K562 (cell line): ENCODE measurements at regions not wholly inside any gene's neighbourhood (a gene's known extent, or its start where the extent isn't known, plus 50 kb on each side); places are given as distances from the start of the nearest gene placed in this dataset.

ENCODE experiments used
- ATAC-seq: fragments of 200-7000 bp; cut with Tn5 transposase; 3 replicates; pipeline ENCODE4 v1.9.1; 2020; ENCODE audit warnings: moderate library complexity
- BruUV-seq: library from RNA; stranded (reverse); fragments of 400-500 nt; replicated peaks from 2 replicates; lab custom pipeline; 2021; lab: Mats Ljungman, UMichigan
- CTCF ChIA-PET: fragments of 300-600 bp; formaldehyde crosslinking; extraction: SDS; loops from one replicate; lab custom pipeline; 2021; ENCODE audit warnings: low intra/inter-chr PET ratio; lab: Yijun Ruan, JAX
- POLR2A ChIA-PET: fragments of 300-600, 350-650 bp; sonication (Branson Sonifier 250); formaldehyde crosslinking; extraction: SDS; loops from one replicate; lab custom pipeline; 2021; ENCODE audit warnings: antibody characterized with exemption, inconsistent platforms; lab: Yijun Ruan, JAX
- DNase-seq, 4 experiments: peaks; one replicate each; pipeline versions ENCODE4 v3.0.0 to v3.0.0-alpha.2; 2011 to 2018; ENCODE audit warnings: low spot score in 3 of 4, mixed read lengths in 3 of 4; ENCODE audit errors: extremely low read depth in 1 of 4
- FAIRE-seq: peaks from 2 replicates; lab custom pipeline; 2011; peaks lifted over from hg19 to GRCh38; lab: Jason Lieb, UNC
- H2AFZ ChIP-seq: 2 replicates; pipeline ENCODE4 v1.6.0; 2011; ENCODE audit warnings: low read depth, low read length, control low read depth, inconsistent platforms
- H3K27ac ChIP-seq: fragments of 200-600 bp; 3 replicates; pipeline ENCODE4 v1.8.0; 2011; ENCODE audit warnings: low read depth, mild to moderate bottlenecking, control low read depth, inconsistent platforms, low read length, moderate library complexity, mixed read lengths; ENCODE audit errors: extremely low read depth
- H3K27me3 ChIP-seq, 2 experiments: fragments of 300-600 bp in 1 of 2; 2 replicates in 1 of 2; 3 replicates in 1 of 2; pipeline versions ENCODE4 v1.6.0 to v1.8.0; 2011; ENCODE audit warnings: inconsistent platforms in 2 of 2, low read length in 2 of 2, mild to moderate bottlenecking in 1 of 2, mixed read lengths in 1 of 2, moderate library complexity in 1 of 2; ENCODE audit not compliant: control insufficient read depth in 2 of 2, insufficient read depth in 2 of 2
- H3K36me3 ChIP-seq: fragments of 300-600 bp; 3 replicates; pipeline ENCODE4 v1.8.0; 2011; ENCODE audit warnings: mild to moderate bottlenecking, low read length, inconsistent platforms; ENCODE audit not compliant: control insufficient read depth, insufficient read depth
- H3K4me1 ChIP-seq, 2 experiments: fragments of 200-600 bp in 1 of 2; replicated peaks in 1 of 2; 2 replicates in 1 of 2; 3 replicates in 1 of 2; pipeline versions ENCODE4 v1.5.1 to v1.8.0; 2011; ENCODE audit warnings: inconsistent platforms in 2 of 2, low read length in 2 of 2, mild to moderate bottlenecking in 1 of 2, mixed read lengths in 1 of 2, moderate library complexity in 1 of 2; ENCODE audit not compliant: control insufficient read depth in 2 of 2, insufficient read depth in 2 of 2
- H3K4me2 ChIP-seq: 2 replicates; pipeline ENCODE4 v1.6.1; 2011; ENCODE audit warnings: low read length, control low read depth, inconsistent platforms, mixed read lengths; ENCODE audit not compliant: insufficient read depth
- H3K4me3 ChIP-seq: fragments of 200-600 bp; sonication (generic), shearing (Covaris generic); 2 replicates; pipeline ENCODE4 v1.5.1; 2016; ENCODE audit warnings: control low read depth, inconsistent platforms
- H3K79me2 ChIP-seq: fragments of 200-600 bp; 3 replicates; pipeline ENCODE4 v1.8.0; 2011; ENCODE audit warnings: low read length, inconsistent platforms; ENCODE audit not compliant: control insufficient read depth, insufficient read depth
- H3K9ac ChIP-seq, 2 experiments: 2 replicates each; pipeline versions ENCODE4 v1.6.0 to v1.6.1; 2011; ENCODE audit warnings: low read depth in 2 of 2, low read length in 2 of 2, control low read depth in 1 of 2, inconsistent platforms in 1 of 2, mild to moderate bottlenecking in 1 of 2, mixed read lengths in 1 of 2; ENCODE audit not compliant: insufficient read depth in 1 of 2
- H3K9me1 ChIP-seq: one replicate; pipeline ENCODE4 v1.6.0; 2011; ENCODE audit warnings: inconsistent platforms, mild to moderate bottlenecking, low read length, moderate library complexity; ENCODE audit not compliant: control insufficient read depth, insufficient read depth
- H3K9me3 ChIP-seq: replicated peaks from 2 replicates; pipeline ENCODE4 v1.5.1; 2011; ENCODE audit warnings: low read depth, low read length, inconsistent platforms; ENCODE audit not compliant: control insufficient read depth, insufficient read depth
- H4K20me1 ChIP-seq: replicated peaks from 2 replicates; pipeline ENCODE4 v1.6.1; 2011; ENCODE audit warnings: low read length, inconsistent platforms, mixed read lengths; ENCODE audit not compliant: control insufficient read depth, insufficient read depth
- ADNP ChIP-seq: fragments of 200-800 bp; sonication (Bioruptor generic); IDR thresholded peaks from 2 replicates; pipeline ENCODE4 v1.6.1; 2016; ENCODE audit warnings: missing genetic modification characterization, missing compliant biosample characterization
- HNRNPLL ChIP-seq: fragments of 200-400 bp; formaldehyde crosslinking; IDR thresholded peaks from 2 replicates; pipeline ENCODE4 v1.6.1; 2017; ENCODE audit warnings: low read length, low read depth, mild to moderate bottlenecking; ENCODE audit not compliant: poor library complexity, severe bottlenecking
- ILF3 ChIP-seq: fragments of 450-650 bp; IDR thresholded peaks from 2 replicates; pipeline ENCODE4 v1.6.1; 2018; ENCODE audit warnings: antibody characterized with exemption, mild to moderate bottlenecking, moderate library complexity, borderline replicate concordance
- MCM2 ChIP-seq: fragments of 450-650 bp; IDR thresholded peaks from 2 replicates; pipeline ENCODE4 v1.6.1; 2017; ENCODE audit warnings: low read depth, mild to moderate bottlenecking
- MCM7 ChIP-seq, 2 experiments: fragments of 450-650 bp; IDR thresholded peaks; 2 replicates each; pipeline ENCODE4 v1.6.1; 2016 to 2018
- POLR2H ChIP-seq: IDR thresholded peaks from 2 replicates; pipeline ENCODE4 v1.6.1; 2016; ENCODE audit warnings: missing genetic modification characterization, low read depth, mild to moderate bottlenecking, control low read depth, missing compliant biosample characterization, moderate library complexity
- SETDB1 ChIP-seq: IDR thresholded peaks from one replicate; pipeline ENCODE4 v1.6.1; 2012; ENCODE audit warnings: low read length, control low read depth, inconsistent platforms
- SMAD4 ChIP-seq: fragments of 250-450 bp; sonication (Bioruptor Pico); conservative IDR thresholded peaks from 2 replicates; pipeline ENCODE4 v1.8.0; 2021; ENCODE audit warnings: inconsistent platforms, mild to moderate bottlenecking, moderate library complexity
- U2AF1 ChIP-seq: fragments of 200-400 bp; formaldehyde crosslinking; optimal IDR thresholded peaks from 2 replicates; pipeline ENCODE3; 2017; ENCODE audit warnings: mild to moderate bottlenecking, low read depth, low read length, moderate library complexity
- XRCC4 ChIP-seq: IDR thresholded peaks from one replicate; pipeline ENCODE4 v1.6.1; 2011; ENCODE audit not compliant: insufficient read depth, insufficient read length; ENCODE audit errors: extremely low read depth
- ZNF124 ChIP-seq: sonication (generic); formaldehyde crosslinking; IDR thresholded peaks from 2 replicates; pipeline ENCODE4 v1.8.1; 2022; ENCODE audit warnings: missing genetic modification reagents
- ZNF449 ChIP-seq: fragments of 250-450 bp; sonication (Bioruptor Pico); IDR thresholded peaks from 2 replicates; pipeline ENCODE4 v1.8.0; 2022; ENCODE audit warnings: moderate library complexity, mild to moderate bottlenecking, inconsistent platforms
- ZNF586 ChIP-seq: fragments of 450-650 bp; formaldehyde crosslinking; conservative IDR thresholded peaks from 2 replicates; pipeline ENCODE4 v1.4.0; 2020; ENCODE audit warnings: mild to moderate bottlenecking, moderate library complexity
- ZNF696 ChIP-seq: fragments of 250-450 bp; sonication (Bioruptor Pico); conservative IDR thresholded peaks from 2 replicates; pipeline ENCODE4 v1.4.0; 2020; ENCODE audit warnings: mild to moderate bottlenecking, moderate library complexity
- ZZZ3 ChIP-seq: fragments of 450-650 bp; IDR thresholded peaks from 2 replicates; pipeline ENCODE4 v1.6.1; 2016; ENCODE audit warnings: antibody characterized with exemption, mild to moderate bottlenecking, moderate library complexity
- WGBS: fragments of 100-300 bp; shearing (Covaris generic); methylation state at CpG from one replicate; pipeline ENCODE4 v1.1.6; 2016; ENCODE audit warnings: low coverage, mixed read lengths; ENCODE audit not compliant: insufficient coverage; ENCODE audit errors: missing lambda C conversion rate; 5-methylcytosine and 5-hydroxymethylcytosine counted together
- in situ Hi-C: fragments of 300-500 bp; cut with MboI; formaldehyde crosslinking; loops from 4 replicates; pipeline ENCODE4 v1.15.0; 2018; ENCODE audit warnings: inconsistent platforms, mixed read lengths
- intact Hi-C: fragments of 100-400 bp; cut with micrococcal nuclease; formaldehyde crosslinking; loops from 2 replicates; pipeline ENCODE4 v1.14.2; 2022
- TF ChIP-seq, protein P1 (sequence below): fragments of 450-650 bp; IDR thresholded peaks from 2 replicates; pipeline ENCODE4 v1.6.1; 2016

DNA sequence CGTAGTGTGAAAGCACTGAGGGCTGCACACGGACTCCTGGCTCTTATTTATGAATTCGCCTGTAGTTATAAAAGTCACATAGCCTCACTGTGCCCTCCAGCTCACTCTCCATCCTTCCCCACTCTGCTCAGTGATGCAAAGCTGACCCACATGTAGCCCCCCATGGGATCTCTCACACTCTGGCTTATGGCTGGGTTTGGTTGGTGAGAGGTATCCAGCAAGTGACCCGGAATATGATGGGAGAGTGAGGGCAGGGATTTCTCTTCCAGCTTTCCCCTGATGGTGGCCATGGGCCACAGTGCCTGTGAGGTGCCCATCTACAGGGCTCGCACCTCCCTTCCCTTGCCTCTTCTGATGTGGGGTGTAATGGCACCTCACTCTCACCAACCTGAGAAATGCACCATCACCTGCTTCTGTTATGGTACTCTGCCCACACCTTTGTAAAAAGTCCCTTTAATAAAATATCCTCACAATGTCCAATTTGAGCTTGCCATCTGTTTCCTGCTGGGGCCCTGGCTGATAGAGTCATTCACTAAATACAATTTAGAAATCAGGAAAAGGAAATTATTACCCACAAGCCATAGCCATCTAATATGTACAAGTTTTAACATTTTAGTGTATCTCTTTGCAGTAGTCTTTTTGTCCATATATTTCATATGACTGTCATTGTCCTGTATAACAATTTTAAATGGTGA, 93.6 kb downstream of the SCN11A start:
- H4K20me1 ChIP-seq = no peaks in the 10 kb centered on the region
- no peaks in the 10 kb centered on the region for H3K4me1 ChIP-seq
- FAIRE-seq (no peak), ATAC-seq (no peak), DNase-seq (no peak)
- H3K9ac ChIP-seq = no peak overlapping the region
- no peak overlapping the region for H3K4me2 ChIP-seq
- H2AFZ ChIP-seq = no peak overlapping the region
- TF ChIP-seq SMAD4 (CRISPR knock-in tag) (no peak), U2AF1 (no peak), ZNF449 (no peak), ZNF696 (CRISPR knock-in tag) (no peak), MCM2 (no peak), MCM7 (IDR thresholded peaks at IDR 0.05) (no peak), XRCC4 (no peak), ADNP (tag) (no peak), POLR2H (tag) (no peak), ZNF124 (CRISPR knock-in tag) (no peak), SETDB1 (no peak), ZZZ3 (no peak), ZNF586 (CRISPR knock-in tag) (no peak), ILF3 (no peak), HNRNPLL (no peak)
- TF ChIP-seq, protein P1, sequence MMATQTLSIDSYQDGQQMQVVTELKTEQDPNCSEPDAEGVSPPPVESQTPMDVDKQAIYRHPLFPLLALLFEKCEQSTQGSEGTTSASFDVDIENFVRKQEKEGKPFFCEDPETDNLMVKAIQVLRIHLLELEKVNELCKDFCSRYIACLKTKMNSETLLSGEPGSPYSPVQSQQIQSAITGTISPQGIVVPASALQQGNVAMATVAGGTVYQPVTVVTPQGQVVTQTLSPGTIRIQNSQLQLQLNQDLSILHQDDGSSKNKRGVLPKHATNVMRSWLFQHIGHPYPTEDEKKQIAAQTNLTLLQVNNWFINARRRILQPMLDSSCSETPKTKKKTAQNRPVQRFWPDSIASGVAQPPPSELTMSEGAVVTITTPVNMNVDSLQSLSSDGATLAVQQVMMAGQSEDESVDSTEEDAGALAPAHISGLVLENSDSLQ = no peak
- H3K79me2 ChIP-seq = no peaks in the 10 kb centered on the region
- no peak overlapping the region for H3K27ac ChIP-seq
- no peaks in the 10 kb centered on the region for H3K9me3 ChIP-seq
- H3K27me3 ChIP-seq = peaks cover 5 to 16% of the 10 kb centered on the region in 2 experiments; a peak in 4 of 5 replicates
- in situ Hi-C loops = no loop called here
- no peaks in the 10 kb centered on the region for H3K9me1 ChIP-seq
- WGBS = 5% methylated on average over 5 of the region's 5 CpGs
- intact Hi-C loops = no loop called here
- ChIA-PET POLR2A (no interaction called here), CTCF (no interaction called here)
- no peaks in the 10 kb centered on the region for H3K36me3 ChIP-seq
- BruUV-seq = no TSS peak
- no peak overlapping the region for H3K4me3 ChIP-seq
